ENCODE measurements at regions not wholly inside any gene's neighbourhood (a gene's known extent, or its start where the extent isn't known, plus 50 kb on each side); places are given as distances from the start of the nearest gene placed in this dataset.

GRCh38 chr5:93019896-93020295 is 561.1 kb downstream of the NR2F1-AS1 start:
- TF ChIP-seq POLR2A (IDR thresholded peaks at IDR 0.05) = no peak
- TF ChIP-seq, protein P1, sequence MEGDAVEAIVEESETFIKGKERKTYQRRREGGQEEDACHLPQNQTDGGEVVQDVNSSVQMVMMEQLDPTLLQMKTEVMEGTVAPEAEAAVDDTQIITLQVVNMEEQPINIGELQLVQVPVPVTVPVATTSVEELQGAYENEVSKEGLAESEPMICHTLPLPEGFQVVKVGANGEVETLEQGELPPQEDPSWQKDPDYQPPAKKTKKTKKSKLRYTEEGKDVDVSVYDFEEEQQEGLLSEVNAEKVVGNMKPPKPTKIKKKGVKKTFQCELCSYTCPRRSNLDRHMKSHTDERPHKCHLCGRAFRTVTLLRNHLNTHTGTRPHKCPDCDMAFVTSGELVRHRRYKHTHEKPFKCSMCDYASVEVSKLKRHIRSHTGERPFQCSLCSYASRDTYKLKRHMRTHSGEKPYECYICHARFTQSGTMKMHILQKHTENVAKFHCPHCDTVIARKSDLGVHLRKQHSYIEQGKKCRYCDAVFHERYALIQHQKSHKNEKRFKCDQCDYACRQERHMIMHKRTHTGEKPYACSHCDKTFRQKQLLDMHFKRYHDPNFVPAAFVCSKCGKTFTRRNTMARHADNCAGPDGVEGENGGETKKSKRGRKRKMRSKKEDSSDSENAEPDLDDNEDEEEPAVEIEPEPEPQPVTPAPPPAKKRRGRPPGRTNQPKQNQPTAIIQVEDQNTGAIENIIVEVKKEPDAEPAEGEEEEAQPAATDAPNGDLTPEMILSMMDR (IDR thresholded peaks at IDR 0.05) = no peak

All from thyroid gland (tissue), 4 donors.